Head of caudate nucleus (tissue), 42 donors: ENCODE measurements at regions not wholly inside any gene's neighbourhood (a gene's known extent, or its start where the extent isn't known, plus 50 kb on each side); places are given as distances from the start of the nearest gene placed in this dataset.

Experiments used
- DNase-seq, 42 donors: peaks; one replicate each; pipeline versions ENCODE4 v3.0.0 to v3.0.0-alpha.2; 2020 to 2021; ENCODE audit warnings: mixed read lengths in 7 of 42
- intact Hi-C: fragments of 100-400 bp; cut with DNase I; formaldehyde crosslinking; loops from one replicate; pipeline ENCODE4 v1.15.0; 2022

- no peak for DNase-seq
- intact Hi-C loops = no loop called here
These were observed 174.6 kb upstream of the FOXD3 start for GRCh38 chr1:63147783-63148182.

- intact Hi-C loops = no loop called here
- DNase-seq = peak in 40 of 42 donors; percentile 7 to 90 (median 62)
These were observed 173.3 kb upstream of the FOXD3 start for GRCh38 chr1:63148825-63149645.

GRCh38 chr1:63152572-63152971 is 169.8 kb upstream of the FOXD3 start:
- no peak for DNase-seq

GRCh38 chr1:63155437-63155836 is 166.9 kb upstream of the FOXD3 start:
- intact Hi-C loops = no loop called here

More at GRCh38 chr1:63152572-63152971, 169.8 kb upstream of the FOXD3 start:
- intact Hi-C loops = no loop called here

GRCh38 chr1:63157085-63157484 is 165.3 kb upstream of the FOXD3 start:
- DNase-seq = no peak
- intact Hi-C loops = no loop called here

More at GRCh38 chr1:63155437-63155836, 166.9 kb upstream of the FOXD3 start:
- no peak for DNase-seq

- no peak for DNase-seq
These were observed 153.3 kb upstream of the FOXD3 start for GRCh38 chr1:63169057-63169456.

GRCh38 chr1:63173161-63173560 is 149.2 kb upstream of the FOXD3 start:
- no peak for DNase-seq
- intact Hi-C loops = no loop called here

More at GRCh38 chr1:63169057-63169456, 153.3 kb upstream of the FOXD3 start:
- intact Hi-C loops = no loop called here

GRCh38 chr1:63189677-63190076 is 132.7 kb upstream of the FOXD3 start:
- intact Hi-C loops = no loop called here
- DNase-seq = no peak

- DNase-seq = no peak
- intact Hi-C loops = no loop called here
These were observed 132.2 kb upstream of the FOXD3 start for GRCh38 chr1:63190171-63190570.

GRCh38 chr1:63198871-63199394 is 123.4 kb upstream of the FOXD3 start:
- intact Hi-C loops = no loop called here
- DNase-seq = peak in 10 of 42 donors; percentile 2 to 44 (median 10)

- peak in 2 of 42 donors; percentile 4 to 43 for DNase-seq
- intact Hi-C loops = no loop called here
These were observed 122.5 kb upstream of the FOXD3 start for GRCh38 chr1:63199706-63200335.

- no peak for DNase-seq
- intact Hi-C loops = no loop called here
These were observed 121.7 kb upstream of the FOXD3 start for GRCh38 chr1:63200676-63201075.

- no peak for DNase-seq
- intact Hi-C loops = no loop called here
These were observed 118.7 kb upstream of the FOXD3 start for GRCh38 chr1:63203641-63204040.

- intact Hi-C loops = no loop called here
- DNase-seq = no peak
These were observed 116.6 kb upstream of the FOXD3 start for GRCh38 chr1:63205776-63206175.

GRCh38 chr1:63214553-63214952 is 107.8 kb upstream of the FOXD3 start:
- no peak for DNase-seq
- intact Hi-C loops = no loop called here

GRCh38 chr1:63223426-63223825 is 98.9 kb upstream of the FOXD3 start:
- intact Hi-C loops = no loop called here

GRCh38 chr1:63230722-63231121 is 91.6 kb upstream of the FOXD3 start:
- intact Hi-C loops = no loop called here

More at GRCh38 chr1:63223426-63223825, 98.9 kb upstream of the FOXD3 start:
- DNase-seq = no peak

GRCh38 chr1:63238721-63239120 is 83.6 kb upstream of the FOXD3 start:
- DNase-seq = no peak
- intact Hi-C loops = no loop called here

More at GRCh38 chr1:63230722-63231121, 91.6 kb upstream of the FOXD3 start:
- DNase-seq = no peak

GRCh38 chr1:63245186-63245585 is 77.2 kb upstream of the FOXD3 start:
- intact Hi-C loops = no loop called here
- no peak for DNase-seq

GRCh38 chr1:63248216-63248615 is 74.2 kb upstream of the FOXD3 start:
- no peak for DNase-seq
- intact Hi-C loops = no loop called here
